GM23338 (cell line): ENCODE measurements at regions not wholly inside any gene's neighbourhood (a gene's known extent, or its start where the extent isn't known, plus 50 kb on each side); places are given as distances from the start of the nearest gene placed in this dataset.

ENCODE experiments used
- ATAC-seq: fragments of 200-7000 bp; cut with Tn5 transposase; 3 replicates; pipeline ENCODE4 v1.9.1; 2020
- DNase-seq: peaks from one replicate; pipeline ENCODE4 v3.0.0-alpha.2; 2015; ENCODE audit warnings: low spot score
- H2AFZ ChIP-seq: fragments of 200-600 bp; sonication (generic); 2 replicates; pipeline ENCODE4 v1.8.0; 2016; ENCODE audit warnings: antibody characterized with exemption, mild to moderate bottlenecking, moderate library complexity
- H3F3A ChIP-seq: fragments of 200-600 bp; sonication (generic); replicated peaks from 2 replicates; pipeline ENCODE4 v1.8.0; 2017; ENCODE audit warnings: antibody characterized with exemption, mixed run types, low read depth
- H3K27ac ChIP-seq: fragments of 200-600 bp; sonication (generic); 2 replicates; pipeline ENCODE4 v1.6.1; 2016; ENCODE audit warnings: low read depth
- H3K27me3 ChIP-seq: fragments of 200-600 bp; sonication (generic); 2 replicates; pipeline ENCODE4 v1.8.0; 2016; ENCODE audit warnings: mild to moderate bottlenecking, mixed run types, moderate library complexity; ENCODE audit not compliant: insufficient read depth
- H3K36me3 ChIP-seq: fragments of 200-600 bp; sonication (generic); 2 replicates; pipeline ENCODE4 v1.8.0; 2016; ENCODE audit warnings: mild to moderate bottlenecking; ENCODE audit not compliant: insufficient read depth
- H3K4me1 ChIP-seq: fragments of 200-600 bp; sonication (generic); 2 replicates; pipeline ENCODE4 v1.8.0; 2016; ENCODE audit warnings: mild to moderate bottlenecking, moderate library complexity; ENCODE audit not compliant: insufficient read depth
- H3K4me2 ChIP-seq: fragments of 200-600 bp; sonication (generic); 2 replicates; pipeline ENCODE4 v1.7.1; 2017; ENCODE audit warnings: mixed run types
- H3K4me3 ChIP-seq: fragments of 200-600 bp; sonication (generic); 2 replicates; pipeline ENCODE4 v1.6.1; 2016; ENCODE audit warnings: mixed run types
- H3K79me2 ChIP-seq: fragments of 200-600 bp; sonication (generic); replicated peaks from 2 replicates; pipeline ENCODE4 v1.8.0; 2017; ENCODE audit warnings: mild to moderate bottlenecking; ENCODE audit not compliant: insufficient read depth
- H3K9me2 ChIP-seq: fragments of 200-600 bp; sonication (generic); 2 replicates; pipeline ENCODE4 v1.8.0; 2017; ENCODE audit not compliant: insufficient read depth
- H4K20me1 ChIP-seq: fragments of 200-600 bp; sonication (generic); replicated peaks from 2 replicates; pipeline ENCODE4 v1.8.0; 2017; ENCODE audit warnings: mild to moderate bottlenecking; ENCODE audit not compliant: insufficient read depth
- H3K27ac Mint-ChIP-seq: 2 replicates; pipeline ENCODE4 v1.8.0; 2020; ENCODE audit warnings: inconsistent platforms, mild to moderate bottlenecking, moderate library complexity, mixed read lengths
- H3K27me3 Mint-ChIP-seq: 3 replicates; pipeline ENCODE4 v1.8.0; 2022; ENCODE audit warnings: low read depth, mild to moderate bottlenecking, moderate library complexity, mixed read lengths, inconsistent platforms; ENCODE audit not compliant: insufficient read depth, poor library complexity
- H3K36me3 Mint-ChIP-seq: 3 replicates; pipeline ENCODE4 v1.8.0; 2021; ENCODE audit warnings: low read depth, mild to moderate bottlenecking, inconsistent platforms, moderate library complexity, mixed read lengths
- H3K4me1 Mint-ChIP-seq: 3 replicates; pipeline ENCODE4 v1.8.0; 2020; ENCODE audit warnings: mild to moderate bottlenecking, inconsistent platforms, mixed read lengths
- H3K4me3 Mint-ChIP-seq: 3 replicates; pipeline ENCODE4 v1.8.0; 2021; ENCODE audit warnings: moderate library complexity, mild to moderate bottlenecking, inconsistent platforms, mixed read lengths
- H3K9me3 Mint-ChIP-seq: 3 replicates; pipeline ENCODE4 v1.8.0; 2020; ENCODE audit warnings: moderate library complexity, mild to moderate bottlenecking, inconsistent platforms, mixed read lengths
- CREB1 ChIP-seq: fragments of 250-450 bp; sonication (Bioruptor Pico); IDR thresholded peaks from 2 replicates; pipeline ENCODE4 v1.5.0; 2020; ENCODE audit warnings: low read depth, mild to moderate bottlenecking, moderate library complexity
- EZH2 ChIP-seq: fragments of 200-600 bp; sonication (generic); IDR thresholded peaks from one replicate; pipeline ENCODE4 v1.8.0; 2017; ENCODE audit warnings: antibody characterized with exemption, mild to moderate bottlenecking, low read depth; ENCODE audit not compliant: unreplicated experiment
- EZH2phosphoT487 ChIP-seq: fragments of 200-600 bp; sonication (generic); IDR thresholded peaks from one replicate; pipeline ENCODE4 v1.8.1; 2018; ENCODE audit warnings: antibody characterized with exemption; ENCODE audit not compliant: unreplicated experiment
- JUNB ChIP-seq: IDR thresholded peaks from one replicate; pipeline ENCODE4 v1.6.1; 2016; ENCODE audit warnings: antibody characterized with exemption; ENCODE audit not compliant: unreplicated experiment
- NANOG ChIP-seq: IDR thresholded peaks from 2 replicates; pipeline ENCODE4 v1.6.1; 2016; ENCODE audit warnings: antibody characterized with exemption, borderline replicate concordance
- POLR2AphosphoS5 ChIP-seq: IDR thresholded peaks from 2 replicates; pipeline ENCODE4 v1.6.1; 2016; ENCODE audit warnings: antibody characterized with exemption, low read depth
- STAT1 ChIP-seq: IDR thresholded peaks from one replicate; pipeline ENCODE4 v1.6.1; 2016; ENCODE audit warnings: antibody characterized with exemption; ENCODE audit not compliant: unreplicated experiment
- ZNF114 ChIP-seq: fragments of 250-450 bp; sonication (Bioruptor Pico); IDR thresholded peaks from 2 replicates; pipeline ENCODE4 v1.5.0; 2020; ENCODE audit warnings: mild to moderate bottlenecking, moderate library complexity
- ZNF331 ChIP-seq: fragments of 250-450 bp; sonication (Bioruptor Pico); IDR thresholded peaks from 2 replicates; pipeline ENCODE4 v1.5.0; 2020; ENCODE audit warnings: low read depth, mild to moderate bottlenecking, moderate library complexity
- TF ChIP-seq, protein P1 (sequence below): fragments of 250-450 bp; sonication (Bioruptor Pico); IDR thresholded peaks from 2 replicates; pipeline ENCODE4 v1.5.0; 2020; ENCODE audit warnings: mild to moderate bottlenecking, moderate library complexity
- TF ChIP-seq, protein P2 (sequence below): IDR thresholded peaks from 2 replicates; pipeline ENCODE4 v1.6.1; 2016; ENCODE audit warnings: antibody characterized with exemption
- TF ChIP-seq, protein P3 (sequence below), 2 experiments: fragments of 200-600 bp in 1 of 2; sonication (generic) in 1 of 2; conservative IDR thresholded peaks; 2 replicates each; pipeline versions ENCODE4 v1.5.1 to v1.6.1; 2016 to 2017; ENCODE audit warnings: antibody characterized with exemption in 2 of 2, low read depth in 2 of 2, mild to moderate bottlenecking in 2 of 2, moderate library complexity in 1 of 2
- TF ChIP-seq, protein P4 (sequence below): IDR thresholded peaks from one replicate; pipeline ENCODE4 v1.6.1; 2018; ENCODE audit warnings: antibody characterized with exemption; ENCODE audit not compliant: unreplicated experiment

DNA sequence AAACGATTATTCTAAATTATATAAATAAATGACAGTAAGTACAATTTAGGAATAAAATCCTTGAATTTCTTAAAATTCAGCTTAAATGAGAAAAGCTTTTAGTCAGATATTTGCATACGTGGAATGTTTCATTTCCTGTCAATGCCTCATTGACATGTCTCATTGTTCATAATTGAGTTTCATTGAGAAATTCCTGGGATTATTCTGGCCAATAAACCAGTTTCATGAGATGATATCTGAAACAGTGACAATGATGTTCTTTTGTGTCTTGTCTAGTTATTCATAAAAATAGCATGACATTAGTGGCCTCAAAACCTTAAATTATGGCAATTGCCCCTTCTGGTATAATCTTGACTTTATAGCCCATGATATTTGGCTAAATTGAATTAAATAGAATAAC is 95.8 kb downstream of the DKK1 start:
- H3F3A ChIP-seq: no peaks in the 10 kb centered on the region
- no peak for ATAC-seq
- no peak overlapping the region for H3K4me3 ChIP-seq
- H3K27ac ChIP-seq: no peak overlapping the region
- H3K27me3 ChIP-seq: no peaks in the 10 kb centered on the region
- no peak overlapping the region for H3K4me3 Mint-ChIP-seq
- H3K36me3 ChIP-seq: no peaks in the 10 kb centered on the region
- no peak for DNase-seq
- H3K36me3 Mint-ChIP-seq: no peaks in the 10 kb centered on the region
- H4K20me1 ChIP-seq: no peaks in the 10 kb centered on the region
- H3K27me3 Mint-ChIP-seq: peaks cover 2% of the 10 kb centered on the region
- H3K9me3 Mint-ChIP-seq: no peaks in the 10 kb centered on the region
- H3K4me1 ChIP-seq: no peaks in the 10 kb centered on the region
- H3K79me2 ChIP-seq: no peaks in the 10 kb centered on the region
- no peaks in the 10 kb centered on the region for H3K4me1 Mint-ChIP-seq
- no peak overlapping the region for H3K4me2 ChIP-seq
- H3K9me2 ChIP-seq: no peaks in the 10 kb centered on the region
- TF ChIP-seq NANOG (no peak), JUNB (no peak), ZNF331 (CRISPR knock-in tag) (no peak), ZNF114 (CRISPR knock-in tag) (no peak), EZH2 (no peak), CREB1 (CRISPR knock-in tag) (no peak), EZH2phosphoT487 (no peak), STAT1 (no peak), POLR2AphosphoS5 (no peak)
- TF ChIP-seq, protein P1, sequence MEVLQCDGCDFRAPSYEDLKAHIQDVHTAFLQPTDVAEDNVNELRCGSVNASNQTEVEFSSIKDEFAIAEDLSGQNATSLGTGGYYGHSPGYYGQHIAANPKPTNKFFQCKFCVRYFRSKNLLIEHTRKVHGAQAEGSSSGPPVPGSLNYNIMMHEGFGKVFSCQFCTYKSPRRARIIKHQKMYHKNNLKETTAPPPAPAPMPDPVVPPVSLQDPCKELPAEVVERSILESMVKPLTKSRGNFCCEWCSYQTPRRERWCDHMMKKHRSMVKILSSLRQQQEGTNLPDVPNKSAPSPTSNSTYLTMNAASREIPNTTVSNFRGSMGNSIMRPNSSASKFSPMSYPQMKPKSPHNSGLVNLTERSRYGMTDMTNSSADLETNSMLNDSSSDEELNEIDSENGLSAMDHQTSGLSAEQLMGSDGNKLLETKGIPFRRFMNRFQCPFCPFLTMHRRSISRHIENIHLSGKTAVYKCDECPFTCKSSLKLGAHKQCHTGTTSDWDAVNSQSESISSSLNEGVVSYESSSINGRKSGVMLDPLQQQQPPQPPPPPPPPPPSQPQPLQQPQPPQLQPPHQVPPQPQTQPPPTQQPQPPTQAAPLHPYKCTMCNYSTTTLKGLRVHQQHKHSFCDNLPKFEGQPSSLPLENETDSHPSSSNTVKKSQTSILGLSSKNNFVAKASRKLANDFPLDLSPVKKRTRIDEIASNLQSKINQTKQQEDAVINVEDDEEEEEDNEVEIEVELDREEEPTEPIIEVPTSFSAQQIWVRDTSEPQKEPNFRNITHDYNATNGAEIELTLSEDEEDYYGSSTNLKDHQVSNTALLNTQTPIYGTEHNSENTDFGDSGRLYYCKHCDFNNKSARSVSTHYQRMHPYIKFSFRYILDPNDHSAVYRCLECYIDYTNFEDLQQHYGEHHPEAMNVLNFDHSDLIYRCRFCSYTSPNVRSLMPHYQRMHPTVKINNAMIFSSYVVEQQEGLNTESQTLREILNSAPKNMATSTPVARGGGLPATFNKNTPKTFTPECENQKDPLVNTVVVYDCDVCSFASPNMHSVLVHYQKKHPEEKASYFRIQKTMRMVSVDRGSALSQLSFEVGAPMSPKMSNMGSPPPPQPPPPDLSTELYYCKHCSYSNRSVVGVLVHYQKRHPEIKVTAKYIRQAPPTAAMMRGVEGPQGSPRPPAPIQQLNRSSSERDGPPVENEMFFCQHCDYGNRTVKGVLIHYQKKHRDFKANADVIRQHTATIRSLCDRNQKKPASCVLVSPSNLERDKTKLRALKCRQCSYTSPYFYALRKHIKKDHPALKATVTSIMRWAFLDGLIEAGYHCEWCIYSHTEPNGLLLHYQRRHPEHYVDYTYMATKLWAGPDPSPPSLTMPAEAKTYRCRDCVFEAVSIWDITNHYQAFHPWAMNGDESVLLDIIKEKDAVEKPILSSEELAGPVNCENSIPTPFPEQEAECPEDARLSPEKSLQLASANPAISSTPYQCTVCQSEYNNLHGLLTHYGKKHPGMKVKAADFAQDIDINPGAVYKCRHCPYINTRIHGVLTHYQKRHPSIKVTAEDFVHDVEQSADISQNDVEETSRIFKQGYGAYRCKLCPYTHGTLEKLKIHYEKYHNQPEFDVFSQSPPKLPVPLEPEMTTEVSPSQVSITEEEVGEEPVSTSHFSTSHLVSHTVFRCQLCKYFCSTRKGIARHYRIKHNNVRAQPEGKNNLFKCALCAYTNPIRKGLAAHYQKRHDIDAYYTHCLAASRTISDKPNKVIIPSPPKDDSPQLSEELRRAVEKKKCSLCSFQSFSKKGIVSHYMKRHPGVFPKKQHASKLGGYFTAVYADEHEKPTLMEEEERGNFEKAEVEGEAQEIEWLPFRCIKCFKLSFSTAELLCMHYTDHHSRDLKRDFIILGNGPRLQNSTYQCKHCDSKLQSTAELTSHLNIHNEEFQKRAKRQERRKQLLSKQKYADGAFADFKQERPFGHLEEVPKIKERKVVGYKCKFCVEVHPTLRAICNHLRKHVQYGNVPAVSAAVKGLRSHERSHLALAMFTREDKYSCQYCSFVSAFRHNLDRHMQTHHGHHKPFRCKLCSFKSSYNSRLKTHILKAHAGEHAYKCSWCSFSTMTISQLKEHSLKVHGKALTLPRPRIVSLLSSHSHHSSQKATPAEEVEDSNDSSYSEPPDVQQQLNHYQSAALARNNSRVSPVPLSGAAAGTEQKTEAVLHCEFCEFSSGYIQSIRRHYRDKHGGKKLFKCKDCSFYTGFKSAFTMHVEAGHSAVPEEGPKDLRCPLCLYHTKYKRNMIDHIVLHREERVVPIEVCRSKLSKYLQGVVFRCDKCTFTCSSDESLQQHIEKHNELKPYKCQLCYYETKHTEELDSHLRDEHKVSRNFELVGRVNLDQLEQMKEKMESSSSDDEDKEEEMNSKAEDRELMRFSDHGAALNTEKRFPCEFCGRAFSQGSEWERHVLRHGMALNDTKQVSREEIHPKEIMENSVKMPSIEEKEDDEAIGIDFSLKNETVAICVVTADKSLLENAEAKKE (CRISPR knock-in tag): no peak
- TF ChIP-seq, protein P2, sequence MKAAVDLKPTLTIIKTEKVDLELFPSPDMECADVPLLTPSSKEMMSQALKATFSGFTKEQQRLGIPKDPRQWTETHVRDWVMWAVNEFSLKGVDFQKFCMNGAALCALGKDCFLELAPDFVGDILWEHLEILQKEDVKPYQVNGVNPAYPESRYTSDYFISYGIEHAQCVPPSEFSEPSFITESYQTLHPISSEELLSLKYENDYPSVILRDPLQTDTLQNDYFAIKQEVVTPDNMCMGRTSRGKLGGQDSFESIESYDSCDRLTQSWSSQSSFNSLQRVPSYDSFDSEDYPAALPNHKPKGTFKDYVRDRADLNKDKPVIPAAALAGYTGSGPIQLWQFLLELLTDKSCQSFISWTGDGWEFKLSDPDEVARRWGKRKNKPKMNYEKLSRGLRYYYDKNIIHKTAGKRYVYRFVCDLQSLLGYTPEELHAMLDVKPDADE: no peak
- TF ChIP-seq, protein P3, sequence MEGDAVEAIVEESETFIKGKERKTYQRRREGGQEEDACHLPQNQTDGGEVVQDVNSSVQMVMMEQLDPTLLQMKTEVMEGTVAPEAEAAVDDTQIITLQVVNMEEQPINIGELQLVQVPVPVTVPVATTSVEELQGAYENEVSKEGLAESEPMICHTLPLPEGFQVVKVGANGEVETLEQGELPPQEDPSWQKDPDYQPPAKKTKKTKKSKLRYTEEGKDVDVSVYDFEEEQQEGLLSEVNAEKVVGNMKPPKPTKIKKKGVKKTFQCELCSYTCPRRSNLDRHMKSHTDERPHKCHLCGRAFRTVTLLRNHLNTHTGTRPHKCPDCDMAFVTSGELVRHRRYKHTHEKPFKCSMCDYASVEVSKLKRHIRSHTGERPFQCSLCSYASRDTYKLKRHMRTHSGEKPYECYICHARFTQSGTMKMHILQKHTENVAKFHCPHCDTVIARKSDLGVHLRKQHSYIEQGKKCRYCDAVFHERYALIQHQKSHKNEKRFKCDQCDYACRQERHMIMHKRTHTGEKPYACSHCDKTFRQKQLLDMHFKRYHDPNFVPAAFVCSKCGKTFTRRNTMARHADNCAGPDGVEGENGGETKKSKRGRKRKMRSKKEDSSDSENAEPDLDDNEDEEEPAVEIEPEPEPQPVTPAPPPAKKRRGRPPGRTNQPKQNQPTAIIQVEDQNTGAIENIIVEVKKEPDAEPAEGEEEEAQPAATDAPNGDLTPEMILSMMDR (conservative IDR thresholded peaks at IDR 0.05; ENCODE audit: low read depth in 2 of 2): no peak
- TF ChIP-seq, protein P4, sequence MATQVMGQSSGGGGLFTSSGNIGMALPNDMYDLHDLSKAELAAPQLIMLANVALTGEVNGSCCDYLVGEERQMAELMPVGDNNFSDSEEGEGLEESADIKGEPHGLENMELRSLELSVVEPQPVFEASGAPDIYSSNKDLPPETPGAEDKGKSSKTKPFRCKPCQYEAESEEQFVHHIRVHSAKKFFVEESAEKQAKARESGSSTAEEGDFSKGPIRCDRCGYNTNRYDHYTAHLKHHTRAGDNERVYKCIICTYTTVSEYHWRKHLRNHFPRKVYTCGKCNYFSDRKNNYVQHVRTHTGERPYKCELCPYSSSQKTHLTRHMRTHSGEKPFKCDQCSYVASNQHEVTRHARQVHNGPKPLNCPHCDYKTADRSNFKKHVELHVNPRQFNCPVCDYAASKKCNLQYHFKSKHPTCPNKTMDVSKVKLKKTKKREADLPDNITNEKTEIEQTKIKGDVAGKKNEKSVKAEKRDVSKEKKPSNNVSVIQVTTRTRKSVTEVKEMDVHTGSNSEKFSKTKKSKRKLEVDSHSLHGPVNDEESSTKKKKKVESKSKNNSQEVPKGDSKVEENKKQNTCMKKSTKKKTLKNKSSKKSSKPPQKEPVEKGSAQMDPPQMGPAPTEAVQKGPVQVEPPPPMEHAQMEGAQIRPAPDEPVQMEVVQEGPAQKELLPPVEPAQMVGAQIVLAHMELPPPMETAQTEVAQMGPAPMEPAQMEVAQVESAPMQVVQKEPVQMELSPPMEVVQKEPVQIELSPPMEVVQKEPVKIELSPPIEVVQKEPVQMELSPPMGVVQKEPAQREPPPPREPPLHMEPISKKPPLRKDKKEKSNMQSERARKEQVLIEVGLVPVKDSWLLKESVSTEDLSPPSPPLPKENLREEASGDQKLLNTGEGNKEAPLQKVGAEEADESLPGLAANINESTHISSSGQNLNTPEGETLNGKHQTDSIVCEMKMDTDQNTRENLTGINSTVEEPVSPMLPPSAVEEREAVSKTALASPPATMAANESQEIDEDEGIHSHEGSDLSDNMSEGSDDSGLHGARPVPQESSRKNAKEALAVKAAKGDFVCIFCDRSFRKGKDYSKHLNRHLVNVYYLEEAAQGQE: no peak
- H2AFZ ChIP-seq: no peak overlapping the region
- no peak overlapping the region for H3K27ac Mint-ChIP-seq
